ENCODE measurements at regions not wholly inside any gene's neighbourhood (a gene's known extent, or its start where the extent isn't known, plus 50 kb on each side); places are given as distances from the start of the nearest gene placed in this dataset.

GRCh38 chr16:6125483-6126259 lies 1028.1 kb upstream of the EEF2KMT start:
- Histone ChIP-seq H3K36me3 (ENCODE audit: control insufficient read depth in 2 of 2, extremely low read depth in 1 of 2, insufficient read depth in 2 of 2, low read length in 2 of 2) (no peaks in the 10 kb centered on the region), H3K27ac (ENCODE audit: control insufficient read depth, insufficient read depth, low read length) (no peak overlapping the region), H3K4me1 (ENCODE audit: control insufficient read depth, extremely low read depth, insufficient read depth, low read length) (no peaks in the 10 kb centered on the region), H3K4me3 (ENCODE audit: control insufficient read depth in 2 of 3, extremely low read depth in 1 of 3, insufficient read depth in 2 of 3, low read depth in 1 of 3, low read length in 3 of 3) (no peak overlapping the region), H4K20me1 (ENCODE audit: control insufficient read depth, extremely low read depth, insufficient read depth, low read length) (no peaks in the 10 kb centered on the region), H3K9ac (ENCODE audit: control insufficient read depth, extremely low read depth, insufficient read depth, low read length) (no peak overlapping the region), H2AFZ (ENCODE audit: control insufficient read depth, low read length) (no peak overlapping the region), H3K79me2 (ENCODE audit: control insufficient read depth, insufficient read depth, low read length) (no peaks in the 10 kb centered on the region), H3K4me2 (ENCODE audit: control insufficient read depth, extremely low read depth, insufficient read depth, low read depth, low read length) (no peak overlapping the region), H3K9me3 (ENCODE audit: control insufficient read depth, low read depth, low read length) (peaks cover 7% of the 10 kb centered on the region), H3K9me1 (ENCODE audit: control insufficient read depth, extremely low read depth, insufficient read depth, low read length) (no peaks in the 10 kb centered on the region), H3K27me3 (ENCODE audit: control insufficient read depth, extremely low read depth, insufficient read depth, low read length) (no peaks in the 10 kb centered on the region)
- DNase-seq (ENCODE audit: low read depth, low spot score) (no peak), FAIRE-seq (no peak)
- TF ChIP-seq CTCF (optimal IDR thresholded peaks at IDR 0.05 in 1 of 3, IDR thresholded peaks at IDR 0.05 in 1 of 3, conservative IDR thresholded peaks at IDR 0.05 in 1 of 3; ENCODE audit: extremely low read depth in 1 of 3, insufficient read depth in 2 of 3, low read length in 3 of 3) (no peak), EZH2 (IDR thresholded peaks at IDR 0.05; ENCODE audit: low read length) (no peak)
- dilution Hi-C loops (cut with MboI; ENCODE audit: extremely low pct_ligation_motif_present, low sequenced_read_pairs) = no loop called here

GRCh38 chr16:6124136-6124535 lies 1026.5 kb upstream of the EEF2KMT start:
- no peak overlapping the region for H2AFZ ChIP-seq (ENCODE audit: control insufficient read depth, low read length)
- H3K27ac ChIP-seq (ENCODE audit: control insufficient read depth, insufficient read depth, low read length) = no peak overlapping the region
- no peak overlapping the region for H3K4me3 ChIP-seq (ENCODE audit: control insufficient read depth in 2 of 3, extremely low read depth in 1 of 3, insufficient read depth in 2 of 3, low read depth in 1 of 3, low read length in 3 of 3)
- H3K27me3 ChIP-seq (ENCODE audit: control insufficient read depth, extremely low read depth, insufficient read depth, low read length) = no peaks in the 10 kb centered on the region
- H3K4me1 ChIP-seq (ENCODE audit: control insufficient read depth, extremely low read depth, insufficient read depth, low read length) = no peaks in the 10 kb centered on the region
- no peaks in the 10 kb centered on the region for H3K9me1 ChIP-seq (ENCODE audit: control insufficient read depth, extremely low read depth, insufficient read depth, low read length)
- peaks cover 7% of the 10 kb centered on the region for H3K9me3 ChIP-seq (ENCODE audit: control insufficient read depth, low read depth, low read length)
- DNase-seq (ENCODE audit: low read depth, low spot score) (no peak), FAIRE-seq (no peak)
- no peaks in the 10 kb centered on the region for H4K20me1 ChIP-seq (ENCODE audit: control insufficient read depth, extremely low read depth, insufficient read depth, low read length)
- H3K79me2 ChIP-seq (ENCODE audit: control insufficient read depth, insufficient read depth, low read length) = no peaks in the 10 kb centered on the region
- H3K36me3 ChIP-seq (ENCODE audit: control insufficient read depth in 2 of 2, extremely low read depth in 1 of 2, insufficient read depth in 2 of 2, low read length in 2 of 2) = no peaks in the 10 kb centered on the region
- dilution Hi-C loops (cut with MboI; ENCODE audit: extremely low pct_ligation_motif_present, low sequenced_read_pairs) = no loop called here
- H3K4me2 ChIP-seq (ENCODE audit: control insufficient read depth, extremely low read depth, insufficient read depth, low read depth, low read length) = no peak overlapping the region
- TF ChIP-seq CTCF (optimal IDR thresholded peaks at IDR 0.05 in 1 of 3, IDR thresholded peaks at IDR 0.05 in 1 of 3, conservative IDR thresholded peaks at IDR 0.05 in 1 of 3; ENCODE audit: extremely low read depth in 1 of 3, insufficient read depth in 2 of 3, low read length in 3 of 3) = no peak
- TF ChIP-seq EZH2 (IDR thresholded peaks at IDR 0.05; ENCODE audit: low read length) = no peak
- no peak overlapping the region for H3K9ac ChIP-seq (ENCODE audit: control insufficient read depth, extremely low read depth, insufficient read depth, low read length)

Data from keratinocyte (primary cell).